Right ventricle myocardium inferior (tissue), 1 donor: ENCODE measurements at regions not wholly inside any gene's neighbourhood (a gene's known extent, or its start where the extent isn't known, plus 50 kb on each side); places are given as distances from the start of the nearest gene placed in this dataset.

ENCODE experiments used
- ATAC-seq: fragments of 200-7000 bp; cut with Tn5 transposase; one replicate; pipeline ENCODE4 v1.9.1; 2020; ENCODE audit warnings: mild to moderate bottlenecking, moderate library complexity
- DNase-seq: peaks from one replicate; pipeline ENCODE4 v3.0.0; 2021; ENCODE audit errors: missing footprints
- intact Hi-C: fragments of 100-400 bp; cut with DNase I; formaldehyde crosslinking; loops from one replicate; pipeline ENCODE4 v1.11.0; 2022
- donor health status: DM: no; HTN: yes; CAD: no; lungs with severe emphysema.

- DNase-seq (no peak), ATAC-seq (no peak)
- intact Hi-C loops = no loop called here
Measured at GRCh38 chr6:91562955-91563354, 976.1 kb upstream of the MAP3K7 start.

- intact Hi-C loops = no loop called here
Measured at GRCh38 chr6:91560409-91560808, 973.5 kb upstream of the MAP3K7 start.

GRCh38 chr6:91540902-91541301, 954.0 kb upstream of the MAP3K7 start:
- no peak for ATAC-seq
- intact Hi-C loops = no loop called here
- no peak for DNase-seq

More at GRCh38 chr6:91560409-91560808, 973.5 kb upstream of the MAP3K7 start:
- no peak for ATAC-seq
- DNase-seq = no peak

- DNase-seq (no peak), ATAC-seq (no peak)
- intact Hi-C loops = no loop called here
Measured at GRCh38 chr6:91539456-91539855, 952.6 kb upstream of the MAP3K7 start.

- ATAC-seq (no peak), DNase-seq (no peak)
- intact Hi-C loops = no loop called here
Measured at GRCh38 chr6:91538622-91539021, 951.8 kb upstream of the MAP3K7 start.

- intact Hi-C loops = no loop called here
- no peak for DNase-seq
- no peak for ATAC-seq
Measured at GRCh38 chr6:91534614-91535013, 947.7 kb upstream of the MAP3K7 start.

GRCh38 chr6:91523511-91523910, 936.6 kb upstream of the MAP3K7 start:
- intact Hi-C loops = no loop called here
- DNase-seq = no peak

GRCh38 chr6:91521999-91522398, 935.1 kb upstream of the MAP3K7 start:
- DNase-seq (no peak), ATAC-seq (no peak)
- intact Hi-C loops = no loop called here

More at GRCh38 chr6:91523511-91523910, 936.6 kb upstream of the MAP3K7 start:
- no peak for ATAC-seq

GRCh38 chr6:91509711-91510110, 922.8 kb upstream of the MAP3K7 start:
- ATAC-seq (no peak), DNase-seq (no peak)
- intact Hi-C loops = no loop called here

- intact Hi-C loops = no loop called here
- no peak for ATAC-seq
Measured at GRCh38 chr6:91509039-91509438, 922.2 kb upstream of the MAP3K7 start.

GRCh38 chr6:91506509-91506908, 919.6 kb upstream of the MAP3K7 start:
- ATAC-seq = no peak
- intact Hi-C loops = no loop called here

More at GRCh38 chr6:91509039-91509438, 922.2 kb upstream of the MAP3K7 start:
- no peak for DNase-seq

GRCh38 chr6:91505199-91505598, 918.3 kb upstream of the MAP3K7 start:
- intact Hi-C loops = no loop called here
- ATAC-seq (no peak), DNase-seq (no peak)

More at GRCh38 chr6:91506509-91506908, 919.6 kb upstream of the MAP3K7 start:
- no peak for DNase-seq

- no peak for DNase-seq
- no peak for ATAC-seq
- intact Hi-C loops = no loop called here
Measured at GRCh38 chr6:91501930-91502329, 915.1 kb upstream of the MAP3K7 start.

- ATAC-seq = no peak
Measured at GRCh38 chr6:91500689-91501303, 913.9 kb upstream of the MAP3K7 start.

GRCh38 chr6:91498576-91498975, 911.7 kb upstream of the MAP3K7 start:
- DNase-seq (no peak), ATAC-seq (no peak)
- intact Hi-C loops = no loop called here

More at GRCh38 chr6:91500689-91501303, 913.9 kb upstream of the MAP3K7 start:
- intact Hi-C loops = no loop called here
- no peak for DNase-seq

- no peak for DNase-seq
- intact Hi-C loops = no loop called here
Measured at GRCh38 chr6:91497770-91498169, 910.9 kb upstream of the MAP3K7 start.

GRCh38 chr6:91490671-91491301, 903.9 kb upstream of the MAP3K7 start:
- DNase-seq (no peak), ATAC-seq (no peak)
- intact Hi-C loops = no loop called here

More at GRCh38 chr6:91497770-91498169, 910.9 kb upstream of the MAP3K7 start:
- no peak for ATAC-seq

- no peak for DNase-seq
- intact Hi-C loops = no loop called here
- no peak for ATAC-seq
Measured at GRCh38 chr6:91487696-91488392, 901.0 kb upstream of the MAP3K7 start.

- intact Hi-C loops = no loop called here
- ATAC-seq = no peak
- no peak for DNase-seq
Measured at GRCh38 chr6:91486200-91486599, 899.3 kb upstream of the MAP3K7 start.

GRCh38 chr6:91485047-91485446, 898.2 kb upstream of the MAP3K7 start:
- intact Hi-C loops = no loop called here
- DNase-seq (no peak), ATAC-seq (no peak)
